MM.1S (cell line): ENCODE measurements at regions not wholly inside any gene's neighbourhood (a gene's known extent, or its start where the extent isn't known, plus 50 kb on each side); places are given as distances from the start of the nearest gene placed in this dataset.

ENCODE experiments used
- CTCF ChIP-seq: fragments of 300-600 bp; sonication (generic); IDR thresholded peaks from 2 replicates; pipeline ENCODE4 v1.5.1; 2016; ENCODE audit warnings: antibody characterized with exemption, low read length, mixed read lengths
- EZH2 ChIP-seq: fragments of 300-600 bp; sonication (generic); optimal IDR thresholded peaks from 2 replicates; pipeline ENCODE3; 2017; ENCODE audit warnings: low read depth, mild to moderate bottlenecking, antibody characterized with exemption, low read length, mixed read lengths
- EZH2phosphoT487 ChIP-seq: fragments of 300-600 bp; sonication (generic); IDR thresholded peaks from 2 replicates; pipeline ENCODE4 v1.6.1; 2018; ENCODE audit warnings: antibody characterized with exemption, low read length

- TF ChIP-seq CTCF (no peak), EZH2 (no peak), EZH2phosphoT487 (no peak)
Measured at GRCh38 chr21:14895792-14896191, 169.0 kb downstream of the NRIP1 start.
